Activated CD4-positive, alpha-beta memory T cell treated with anti-CD3 and anti-CD28 coated beads, Interleukin-2, amount 10 ng/mL, durations not matched to agents 7 days and 5 days (primary cell): ENCODE measurements at regions not wholly inside any gene's neighbourhood (a gene's known extent, or its start where the extent isn't known, plus 50 kb on each side); places are given as distances from the start of the nearest gene placed in this dataset.

ENCODE experiments used
- CTCF ChIA-PET: fragments of 350-600 bp; sonication (Branson Sonifier 250); formaldehyde crosslinking; loops from one replicate; lab custom pipeline; 2021; ENCODE audit warnings: antibody characterized with exemption, inconsistent platforms; lab: Charles Lee
- POLR2A ChIA-PET: fragments of 350-600 bp; sonication (Branson Sonifier 250); formaldehyde crosslinking; loops from one replicate; lab custom pipeline; 2021; ENCODE audit warnings: antibody characterized with exemption; lab: Charles Lee
- DNase-seq: peaks from one replicate; pipeline ENCODE4 v3.0.0-alpha.2; 2020
- H3K27ac Mint-ChIP-seq: one replicate; pipeline ENCODE4 v1.8.0; 2021; ENCODE audit warnings: mild to moderate bottlenecking, mixed read lengths
- H3K27me3 Mint-ChIP-seq: one replicate; pipeline ENCODE4 v1.8.0; 2021; ENCODE audit warnings: mixed read lengths
- H3K36me3 Mint-ChIP-seq: one replicate; pipeline ENCODE4 v1.8.0; 2021; ENCODE audit warnings: low read depth, mixed read lengths
- H3K4me1 Mint-ChIP-seq: one replicate; pipeline ENCODE4 v1.8.0; 2021; ENCODE audit warnings: mixed read lengths
- H3K4me3 Mint-ChIP-seq: one replicate; pipeline ENCODE4 v1.8.0; 2021; ENCODE audit warnings: mild to moderate bottlenecking, mixed read lengths
- H3K9me3 Mint-ChIP-seq: one replicate; pipeline ENCODE4 v1.8.0; 2021; ENCODE audit warnings: mixed read lengths

DNA sequence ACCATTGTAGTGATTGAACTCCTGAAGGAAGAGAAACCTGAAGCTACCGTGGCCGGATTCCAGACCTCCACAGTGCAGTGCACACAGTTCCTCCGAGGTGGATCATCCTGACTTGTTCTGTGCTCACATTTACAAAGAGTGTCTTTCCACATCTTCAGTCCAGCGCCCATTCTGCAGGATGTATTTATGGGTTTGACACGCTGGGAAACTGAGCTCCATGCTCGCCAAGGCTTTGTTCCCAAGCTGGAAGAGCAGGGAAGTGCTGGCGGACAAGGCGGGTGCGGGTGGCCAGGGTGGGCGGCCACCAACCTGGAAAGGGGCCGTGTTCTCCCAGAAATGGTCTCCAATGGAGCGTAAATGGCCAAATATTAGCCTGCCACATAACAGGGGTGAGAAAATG, 227.9 kb downstream of the IRF8 start:
- no peak overlapping the region for H3K27ac Mint-ChIP-seq
- DNase-seq, result no peak
- ChIA-PET CTCF (no interaction called here), POLR2A (no interaction called here)
- no peaks in the 10 kb centered on the region for H3K36me3 Mint-ChIP-seq
- H3K27me3 Mint-ChIP-seq, result peaks cover 10% of the 10 kb centered on the region
- no peaks in the 10 kb centered on the region for H3K4me1 Mint-ChIP-seq
- no peaks in the 10 kb centered on the region for H3K9me3 Mint-ChIP-seq
- H3K4me3 Mint-ChIP-seq, result no peak overlapping the region

DNA sequence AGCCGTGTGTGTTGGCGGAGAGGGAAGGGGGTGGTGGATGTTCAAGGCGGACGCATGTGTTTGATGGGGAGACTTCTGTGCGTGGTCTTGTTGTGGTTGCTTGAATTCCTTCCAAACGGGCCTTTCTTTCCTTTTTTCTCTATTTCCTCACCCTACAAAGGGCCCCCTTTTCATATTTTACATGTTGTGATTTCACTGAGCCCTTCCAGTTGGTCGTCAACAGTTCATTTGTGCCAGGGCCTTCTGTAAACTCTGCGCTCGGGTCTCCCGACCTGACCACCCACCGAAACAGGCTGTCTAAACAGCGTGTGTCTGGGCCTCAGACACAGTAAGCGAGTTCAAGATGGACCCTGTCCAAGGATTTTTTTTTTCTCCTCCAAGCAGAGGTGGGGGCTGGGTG, 228.4 kb downstream of the IRF8 start:
- Mint-ChIP-seq H3K9me3 (no peaks in the 10 kb centered on the region), H3K36me3 (no peaks in the 10 kb centered on the region), H3K27me3 (peaks cover 9% of the 10 kb centered on the region), H3K4me1 (no peaks in the 10 kb centered on the region), H3K27ac (no peak overlapping the region), H3K4me3 (no peak overlapping the region)
- no peak for DNase-seq
- ChIA-PET POLR2A (no interaction called here), CTCF (no interaction called here)

DNA sequence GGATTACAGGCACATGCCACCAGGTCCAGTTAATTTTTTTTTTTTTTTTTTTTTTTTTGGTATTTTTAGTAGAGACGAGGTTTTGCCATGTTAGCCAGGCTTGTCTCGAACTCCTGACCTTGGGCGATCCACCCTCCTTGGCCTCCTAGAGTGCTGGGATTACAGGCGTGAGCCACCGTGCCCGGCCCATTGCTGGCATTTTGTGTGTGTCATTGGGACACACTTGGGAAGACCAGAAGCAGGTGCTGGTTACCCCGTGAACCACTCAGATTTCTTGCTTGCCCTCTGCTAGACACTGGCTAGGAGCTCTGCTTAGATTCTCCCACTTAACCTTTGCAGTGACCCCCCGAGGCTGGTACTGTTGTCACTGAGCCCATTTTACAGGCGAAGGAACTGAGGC, 229.3 kb downstream of the IRF8 start:
- no peak overlapping the region for H3K4me3 Mint-ChIP-seq
- no peak overlapping the region for H3K27ac Mint-ChIP-seq
- H3K27me3 Mint-ChIP-seq, result peaks cover 9% of the 10 kb centered on the region
- no peaks in the 10 kb centered on the region for H3K4me1 Mint-ChIP-seq
- POLR2A ChIA-PET, result no interaction called here
- DNase-seq, result no peak
- CTCF ChIA-PET, result interaction anchor here (0.7 kb wide), 1 partner anchor 19 kb away, joined by 6 read pairs; no protein-coding TSS in a partner anchor
- H3K36me3 Mint-ChIP-seq, result no peaks in the 10 kb centered on the region
- no peaks in the 10 kb centered on the region for H3K9me3 Mint-ChIP-seq

DNA sequence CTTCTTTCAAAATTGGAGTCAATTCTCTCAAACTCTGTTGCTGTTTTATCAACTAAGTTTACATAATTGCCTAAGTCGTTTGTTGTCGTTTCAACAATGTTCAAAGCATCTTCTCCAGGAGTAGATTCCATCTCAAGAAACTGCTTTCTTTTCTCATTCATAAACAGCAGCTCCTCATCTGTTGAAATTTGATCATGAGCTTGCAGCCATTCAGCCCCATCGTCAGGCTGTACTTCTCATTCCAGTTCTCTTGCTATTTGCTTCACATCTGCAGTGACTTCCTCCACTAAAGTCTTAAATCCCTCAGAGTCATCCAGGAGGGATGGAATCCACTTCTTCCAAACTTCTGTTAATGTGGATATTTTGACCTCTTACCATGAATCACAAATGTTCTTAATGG, 230.6 kb downstream of the IRF8 start:
- Mint-ChIP-seq H3K27me3 (peaks cover 6% of the 10 kb centered on the region), H3K27ac (no peak overlapping the region), H3K9me3 (no peaks in the 10 kb centered on the region), H3K4me1 (no peaks in the 10 kb centered on the region), H3K4me3 (no peak overlapping the region), H3K36me3 (no peaks in the 10 kb centered on the region)
- ChIA-PET CTCF (no interaction called here), POLR2A (no interaction called here)
- DNase-seq, result no peak

DNA sequence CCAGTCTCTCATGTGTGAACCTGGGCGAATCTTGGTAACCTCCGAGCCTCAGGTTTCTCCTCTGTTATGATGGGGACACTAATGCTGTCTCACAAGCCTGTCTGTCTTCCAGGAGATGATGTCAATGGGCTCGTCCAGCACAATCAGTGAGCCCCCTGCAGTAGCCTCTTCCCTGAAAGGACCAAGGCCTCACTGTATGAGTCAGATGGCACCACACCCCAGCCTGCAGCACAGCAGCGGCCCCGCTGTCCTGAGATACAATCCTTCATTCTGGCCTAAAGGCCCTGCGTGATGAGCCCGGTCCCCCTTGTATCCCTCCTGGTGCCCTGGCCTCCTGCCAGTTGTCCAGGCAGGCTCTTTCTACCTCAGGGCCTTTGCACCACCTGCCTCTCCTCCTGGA, 234.4 kb downstream of the IRF8 start:
- ChIA-PET CTCF (no interaction called here), POLR2A (no interaction called here)
- no peak for DNase-seq
- Mint-ChIP-seq H3K27ac (no peak overlapping the region), H3K36me3 (no peaks in the 10 kb centered on the region), H3K4me1 (no peaks in the 10 kb centered on the region), H3K4me3 (no peak overlapping the region), H3K27me3 (peaks cover 4% of the 10 kb centered on the region), H3K9me3 (no peaks in the 10 kb centered on the region)

DNA sequence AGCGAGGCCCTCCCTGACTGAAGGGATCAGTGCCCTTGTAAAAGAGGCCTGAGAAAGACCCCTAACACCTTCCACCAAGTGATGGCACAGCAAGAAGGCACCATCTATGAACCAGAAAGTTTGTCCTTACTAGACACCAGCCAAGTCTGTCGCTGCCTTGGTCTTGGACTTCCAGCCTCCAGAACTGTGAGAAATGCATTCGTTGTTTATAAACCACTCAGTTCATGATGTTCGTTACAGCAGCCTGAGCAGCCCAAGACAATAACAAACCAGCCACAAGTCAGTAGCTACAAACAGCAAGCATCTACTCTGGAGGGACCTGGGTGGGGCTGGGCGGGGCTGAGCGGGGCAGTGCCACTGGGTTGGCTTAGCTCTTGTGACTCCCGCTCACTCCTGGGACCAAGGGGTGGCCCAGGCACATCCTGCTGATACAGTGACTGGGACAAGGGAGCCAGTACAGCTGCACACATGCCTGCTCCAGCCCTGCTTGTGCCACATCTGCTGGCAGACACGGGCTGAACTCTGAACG, 234.9 kb downstream of the IRF8 start:
- Mint-ChIP-seq H3K27ac (no peak overlapping the region), H3K4me3 (no peak overlapping the region), H3K27me3 (peaks cover 4% of the 10 kb centered on the region), H3K9me3 (no peaks in the 10 kb centered on the region), H3K4me1 (no peaks in the 10 kb centered on the region), H3K36me3 (no peaks in the 10 kb centered on the region)
- DNase-seq, result no peak
- ChIA-PET CTCF (no interaction called here), POLR2A (no interaction called here)

DNA sequence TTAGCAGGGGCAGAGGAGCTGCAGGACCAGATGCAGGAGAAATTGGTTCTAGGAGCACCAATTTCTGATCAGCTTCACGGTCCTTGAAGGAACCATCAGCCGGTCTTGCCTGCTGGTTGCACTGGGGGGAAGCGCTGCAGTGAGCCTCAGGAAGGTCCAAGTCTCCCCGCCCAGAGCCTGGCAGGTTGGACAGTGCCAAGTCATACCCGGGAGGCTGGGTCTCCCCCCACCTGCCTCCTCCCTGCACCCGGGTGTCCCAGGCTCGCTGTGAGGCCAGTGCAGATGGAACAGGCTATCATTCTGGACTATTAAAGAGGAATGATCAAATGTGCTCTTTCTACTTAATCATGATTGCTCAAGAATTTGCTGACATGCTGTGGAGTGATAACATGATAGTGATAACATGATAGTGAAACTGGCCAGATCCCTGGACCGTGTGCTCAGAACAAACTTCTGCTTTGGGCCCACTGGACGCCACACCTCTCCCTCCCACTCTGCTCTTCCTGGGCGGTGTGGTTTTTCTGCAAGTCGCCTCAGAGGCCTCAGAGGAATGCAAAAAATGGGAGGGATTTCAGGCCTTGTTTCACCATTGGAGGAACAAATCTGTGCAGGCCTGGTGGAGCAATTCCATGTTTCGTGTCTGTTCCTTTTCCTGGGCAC, 236.0 kb downstream of the IRF8 start:
- no peak for DNase-seq
- CTCF ChIA-PET, result no interaction called here
- no peaks in the 10 kb centered on the region for H3K4me1 Mint-ChIP-seq
- no peak overlapping the region for H3K27ac Mint-ChIP-seq
- peaks cover 4% of the 10 kb centered on the region for H3K27me3 Mint-ChIP-seq
- no peaks in the 10 kb centered on the region for H3K36me3 Mint-ChIP-seq
- no peaks in the 10 kb centered on the region for H3K9me3 Mint-ChIP-seq
- POLR2A ChIA-PET, result no interaction called here
- H3K4me3 Mint-ChIP-seq, result no peak overlapping the region

DNA sequence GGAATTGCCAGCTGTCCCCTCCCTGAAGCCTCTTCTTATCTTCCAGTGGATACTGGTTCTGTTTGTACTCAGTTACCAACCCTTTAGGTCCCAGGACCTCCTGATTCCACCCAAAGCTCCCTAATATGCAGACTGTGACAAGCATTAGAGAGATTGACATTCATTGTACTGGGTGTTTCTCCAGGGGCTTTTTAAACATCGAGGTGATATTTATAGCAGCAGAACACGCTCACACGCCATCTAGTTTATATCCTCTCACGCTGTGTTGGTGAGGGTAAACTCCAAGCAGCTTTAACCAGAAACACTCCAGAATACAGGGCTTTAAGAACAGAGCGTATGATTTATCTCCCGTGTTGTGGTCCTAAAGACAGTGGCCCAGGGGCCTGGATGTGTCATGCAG, 238.4 kb downstream of the IRF8 start:
- no peak overlapping the region for H3K27ac Mint-ChIP-seq
- no peak for DNase-seq
- no peaks in the 10 kb centered on the region for H3K4me1 Mint-ChIP-seq
- CTCF ChIA-PET, result no interaction called here
- H3K9me3 Mint-ChIP-seq, result no peaks in the 10 kb centered on the region
- no peak overlapping the region for H3K4me3 Mint-ChIP-seq
- peaks cover 2% of the 10 kb centered on the region for H3K27me3 Mint-ChIP-seq
- no peaks in the 10 kb centered on the region for H3K36me3 Mint-ChIP-seq
- POLR2A ChIA-PET, result no interaction called here

DNA sequence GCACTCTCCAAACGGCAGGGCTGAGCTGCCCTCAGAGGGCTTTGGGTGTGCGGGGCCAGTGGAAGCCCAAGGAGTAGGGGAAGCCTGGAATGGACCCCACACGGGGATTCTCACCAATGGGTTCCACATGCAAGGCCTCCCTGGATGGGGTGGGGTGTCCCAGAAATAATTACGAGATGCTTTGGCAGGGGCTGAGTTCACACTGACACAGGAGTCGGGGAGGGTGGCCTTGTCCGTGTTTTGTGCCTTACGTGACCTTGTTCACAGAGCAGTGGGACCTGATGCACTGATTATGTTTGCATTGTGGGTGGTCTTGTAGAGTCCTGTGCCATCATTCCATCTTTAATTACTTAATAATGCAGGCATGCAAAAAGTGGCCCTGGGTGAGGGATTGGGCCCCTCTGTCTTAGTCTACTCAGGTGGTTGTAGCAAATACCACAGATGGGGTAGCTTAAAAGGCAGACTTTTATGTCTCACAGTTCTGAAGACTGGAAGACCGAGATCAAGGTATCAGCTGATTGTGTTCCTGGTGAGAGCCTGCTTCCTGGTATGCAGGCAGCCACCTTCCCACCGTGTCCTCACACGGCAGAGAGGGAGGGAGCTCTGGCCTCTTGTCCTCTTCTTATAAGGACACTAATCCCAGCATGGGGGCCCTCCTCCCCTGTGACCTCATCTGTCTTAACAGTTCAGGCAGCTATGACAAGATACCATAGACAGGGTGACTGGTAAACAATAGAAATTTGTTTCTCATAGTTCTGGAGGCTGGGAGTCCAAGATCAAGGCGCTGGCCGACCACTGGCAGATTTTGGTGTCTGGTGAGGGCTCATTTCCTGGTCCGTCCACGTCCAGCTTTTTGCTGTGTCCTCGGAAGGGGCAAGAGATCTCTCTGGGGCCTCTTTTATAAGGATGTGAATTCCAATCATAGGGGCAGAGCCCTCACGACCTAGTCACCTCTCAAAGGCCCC, 239.4 kb downstream of the IRF8 start:
- H3K9me3 Mint-ChIP-seq, result no peaks in the 10 kb centered on the region
- H3K27ac Mint-ChIP-seq, result no peak overlapping the region
- ChIA-PET POLR2A (no interaction called here), CTCF (no interaction called here)
- H3K36me3 Mint-ChIP-seq, result no peaks in the 10 kb centered on the region
- peaks cover 2% of the 10 kb centered on the region for H3K27me3 Mint-ChIP-seq
- H3K4me3 Mint-ChIP-seq, result no peak overlapping the region
- H3K4me1 Mint-ChIP-seq, result no peaks in the 10 kb centered on the region
- no peak for DNase-seq

DNA sequence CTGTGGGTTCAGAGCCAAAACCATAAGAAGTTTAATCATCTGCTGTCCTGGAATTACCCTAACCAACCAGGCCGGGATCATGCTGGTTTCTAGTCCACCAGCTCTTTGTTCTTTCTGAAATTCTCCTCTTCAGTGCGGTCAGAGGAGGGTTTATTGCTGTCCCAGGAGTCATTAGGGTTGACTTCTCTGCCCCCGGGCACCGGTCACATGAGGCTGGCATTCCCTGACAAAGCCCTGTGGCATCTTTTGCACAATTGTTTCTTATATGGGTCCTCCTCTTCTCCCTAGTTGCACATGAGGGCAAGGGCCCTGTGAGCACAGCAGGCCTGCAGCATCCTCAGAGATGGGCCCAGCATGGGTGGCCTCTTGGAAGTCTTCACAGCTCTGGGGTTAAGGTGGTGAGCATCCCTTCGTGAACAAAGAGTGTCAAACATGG, 243.9 kb downstream of the IRF8 start:
- Mint-ChIP-seq H3K9me3 (no peaks in the 10 kb centered on the region), H3K27me3 (peaks cover 5% of the 10 kb centered on the region), H3K4me1 (no peaks in the 10 kb centered on the region), H3K36me3 (no peaks in the 10 kb centered on the region), H3K4me3 (no peak overlapping the region), H3K27ac (no peak overlapping the region)
- POLR2A ChIA-PET, result no interaction called here
- CTCF ChIA-PET, result no interaction called here
- DNase-seq, result no peak

DNA sequence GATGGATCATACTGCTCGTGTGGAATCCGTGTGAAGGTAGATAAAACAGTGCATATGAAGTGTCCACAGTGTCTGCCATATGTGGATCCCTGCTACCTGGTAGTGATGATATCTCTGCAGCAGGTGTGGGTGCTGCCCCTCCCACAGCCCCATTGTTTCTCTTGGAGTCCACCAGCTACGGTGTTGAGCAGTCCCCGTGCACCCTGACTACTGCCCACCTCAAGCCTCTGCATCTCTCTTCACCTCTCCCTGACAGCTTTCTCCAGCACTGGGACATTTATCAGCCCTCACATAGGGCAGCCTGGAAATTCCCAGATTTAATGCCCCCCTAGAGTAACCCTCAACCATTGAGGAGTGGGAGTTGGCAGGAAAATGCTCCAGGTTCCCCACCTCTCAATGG, 244.7 kb downstream of the IRF8 start:
- no peaks in the 10 kb centered on the region for H3K4me1 Mint-ChIP-seq
- H3K27me3 Mint-ChIP-seq, result peaks cover 3% of the 10 kb centered on the region
- POLR2A ChIA-PET, result no interaction called here
- CTCF ChIA-PET, result no interaction called here
- no peaks in the 10 kb centered on the region for H3K9me3 Mint-ChIP-seq
- no peaks in the 10 kb centered on the region for H3K36me3 Mint-ChIP-seq
- no peak overlapping the region for H3K4me3 Mint-ChIP-seq
- no peak for DNase-seq
- H3K27ac Mint-ChIP-seq, result no peak overlapping the region

DNA sequence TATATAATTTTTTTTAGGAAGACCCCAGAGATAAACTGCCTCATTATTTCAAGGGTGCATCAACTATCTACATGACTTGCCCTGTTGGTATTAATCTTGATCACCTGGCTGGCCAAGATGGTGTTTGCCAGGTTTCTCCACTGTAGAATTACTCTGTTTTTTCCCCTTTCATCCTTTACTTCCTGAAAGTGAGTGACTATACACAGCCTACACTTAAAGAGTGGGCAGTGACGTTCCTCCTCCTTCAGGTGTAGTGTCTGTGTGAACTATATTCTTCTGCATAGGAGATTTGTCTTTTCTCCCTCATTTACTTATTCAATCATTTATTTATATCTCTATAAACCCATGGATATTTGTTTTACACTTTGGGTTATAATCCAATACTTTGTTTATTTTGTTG, 246.7 kb downstream of the IRF8 start:
- Mint-ChIP-seq H3K4me3 (no peak overlapping the region), H3K4me1 (no peaks in the 10 kb centered on the region), H3K27me3 (peaks cover 3% of the 10 kb centered on the region), H3K36me3 (no peaks in the 10 kb centered on the region), H3K9me3 (no peaks in the 10 kb centered on the region), H3K27ac (no peak overlapping the region)
- no peak for DNase-seq
- POLR2A ChIA-PET, result no interaction called here
- CTCF ChIA-PET, result interaction anchor here (0.7 kb wide), 1 partner anchor 1060 kb away, joined by 4 read pairs; no protein-coding TSS in a partner anchor

DNA sequence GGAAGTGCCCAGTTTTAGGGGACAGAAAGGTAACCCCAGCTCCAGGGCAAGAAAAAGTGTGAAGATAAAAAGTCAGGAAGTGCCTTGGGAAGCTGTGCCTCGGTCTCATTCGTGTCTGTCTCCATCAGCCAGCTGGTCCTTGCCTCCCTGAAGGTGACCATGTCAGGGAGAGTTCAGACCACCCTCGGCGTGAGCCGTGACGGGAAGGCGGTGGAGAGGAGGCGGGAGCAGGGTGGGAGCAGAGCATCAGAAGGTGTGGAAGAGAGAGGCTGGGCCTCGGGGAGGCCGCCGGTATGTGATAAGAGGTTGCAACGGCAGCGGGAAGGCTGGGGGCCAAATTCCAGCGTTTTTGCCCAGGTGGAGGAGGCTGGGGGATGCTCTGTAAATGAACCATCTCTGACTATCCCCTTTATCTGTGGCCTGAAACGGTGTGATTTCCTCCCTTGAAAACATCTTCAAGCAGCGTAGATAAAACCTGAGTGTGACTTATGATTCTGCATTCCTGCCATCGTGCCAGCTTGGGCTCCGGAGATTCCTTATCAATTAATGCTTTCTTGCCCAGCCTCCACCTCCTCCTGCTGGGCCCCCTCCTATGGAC, 251.8 kb downstream of the IRF8 start:
- H3K4me3 Mint-ChIP-seq, result no peak overlapping the region
- ChIA-PET POLR2A (no interaction called here), CTCF (interaction anchor here (1.0 kb wide), 1 partner anchor 11 kb away, joined by 3 read pairs; no protein-coding TSS in a partner anchor)
- no peak overlapping the region for H3K27ac Mint-ChIP-seq
- no peak for DNase-seq
- peaks cover 8% of the 10 kb centered on the region for H3K27me3 Mint-ChIP-seq
- H3K4me1 Mint-ChIP-seq, result no peaks in the 10 kb centered on the region
- H3K9me3 Mint-ChIP-seq, result no peaks in the 10 kb centered on the region
- H3K36me3 Mint-ChIP-seq, result no peaks in the 10 kb centered on the region
